ENCODE measurements at regions not wholly inside any gene's neighbourhood (a gene's known extent, or its start where the extent isn't known, plus 50 kb on each side); places are given as distances from the start of the nearest gene placed in this dataset.

DNA sequence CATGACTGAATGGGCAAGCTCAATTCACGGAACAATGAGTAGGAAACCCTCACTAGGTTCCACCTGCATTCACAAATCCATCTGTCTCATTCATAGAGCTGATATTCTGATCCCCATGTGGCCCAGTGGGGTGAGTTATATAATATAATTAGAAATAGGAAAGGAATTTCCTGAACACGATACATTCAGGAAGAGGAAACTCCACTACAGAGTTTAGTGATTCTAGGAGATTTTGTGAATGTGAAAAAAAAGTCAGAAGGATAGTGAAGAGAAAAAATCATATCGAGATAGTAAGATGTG lies 471.2 kb downstream of the GASK1B start:
- TF ChIP-seq TCF12 (IDR thresholded peaks at IDR 0.05; ENCODE audit: low read depth) (no peak), ZBTB7A (IDR thresholded peaks at IDR 0.05; ENCODE audit: low read depth) (no peak), EP300 (IDR thresholded peaks at IDR 0.05; ENCODE audit: borderline replicate concordance) (no peak), RAD21 (IDR thresholded peaks at IDR 0.05; ENCODE audit: low read depth) (no peak)
- TF ChIP-seq, protein P1, sequence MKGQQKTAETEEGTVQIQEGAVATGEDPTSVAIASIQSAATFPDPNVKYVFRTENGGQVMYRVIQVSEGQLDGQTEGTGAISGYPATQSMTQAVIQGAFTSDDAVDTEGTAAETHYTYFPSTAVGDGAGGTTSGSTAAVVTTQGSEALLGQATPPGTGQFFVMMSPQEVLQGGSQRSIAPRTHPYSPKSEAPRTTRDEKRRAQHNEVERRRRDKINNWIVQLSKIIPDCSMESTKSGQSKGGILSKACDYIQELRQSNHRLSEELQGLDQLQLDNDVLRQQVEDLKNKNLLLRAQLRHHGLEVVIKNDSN (IDR thresholded peaks at IDR 0.05) = no peak
- TF ChIP-seq, protein P2, sequence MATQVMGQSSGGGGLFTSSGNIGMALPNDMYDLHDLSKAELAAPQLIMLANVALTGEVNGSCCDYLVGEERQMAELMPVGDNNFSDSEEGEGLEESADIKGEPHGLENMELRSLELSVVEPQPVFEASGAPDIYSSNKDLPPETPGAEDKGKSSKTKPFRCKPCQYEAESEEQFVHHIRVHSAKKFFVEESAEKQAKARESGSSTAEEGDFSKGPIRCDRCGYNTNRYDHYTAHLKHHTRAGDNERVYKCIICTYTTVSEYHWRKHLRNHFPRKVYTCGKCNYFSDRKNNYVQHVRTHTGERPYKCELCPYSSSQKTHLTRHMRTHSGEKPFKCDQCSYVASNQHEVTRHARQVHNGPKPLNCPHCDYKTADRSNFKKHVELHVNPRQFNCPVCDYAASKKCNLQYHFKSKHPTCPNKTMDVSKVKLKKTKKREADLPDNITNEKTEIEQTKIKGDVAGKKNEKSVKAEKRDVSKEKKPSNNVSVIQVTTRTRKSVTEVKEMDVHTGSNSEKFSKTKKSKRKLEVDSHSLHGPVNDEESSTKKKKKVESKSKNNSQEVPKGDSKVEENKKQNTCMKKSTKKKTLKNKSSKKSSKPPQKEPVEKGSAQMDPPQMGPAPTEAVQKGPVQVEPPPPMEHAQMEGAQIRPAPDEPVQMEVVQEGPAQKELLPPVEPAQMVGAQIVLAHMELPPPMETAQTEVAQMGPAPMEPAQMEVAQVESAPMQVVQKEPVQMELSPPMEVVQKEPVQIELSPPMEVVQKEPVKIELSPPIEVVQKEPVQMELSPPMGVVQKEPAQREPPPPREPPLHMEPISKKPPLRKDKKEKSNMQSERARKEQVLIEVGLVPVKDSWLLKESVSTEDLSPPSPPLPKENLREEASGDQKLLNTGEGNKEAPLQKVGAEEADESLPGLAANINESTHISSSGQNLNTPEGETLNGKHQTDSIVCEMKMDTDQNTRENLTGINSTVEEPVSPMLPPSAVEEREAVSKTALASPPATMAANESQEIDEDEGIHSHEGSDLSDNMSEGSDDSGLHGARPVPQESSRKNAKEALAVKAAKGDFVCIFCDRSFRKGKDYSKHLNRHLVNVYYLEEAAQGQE (IDR thresholded peaks at IDR 0.05; ENCODE audit: low read depth) = no peak
- TF ChIP-seq, protein P3, sequence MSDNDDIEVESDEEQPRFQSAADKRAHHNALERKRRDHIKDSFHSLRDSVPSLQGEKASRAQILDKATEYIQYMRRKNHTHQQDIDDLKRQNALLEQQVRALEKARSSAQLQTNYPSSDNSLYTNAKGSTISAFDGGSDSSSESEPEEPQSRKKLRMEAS (IDR thresholded peaks at IDR 0.05) = no peak

DNA sequence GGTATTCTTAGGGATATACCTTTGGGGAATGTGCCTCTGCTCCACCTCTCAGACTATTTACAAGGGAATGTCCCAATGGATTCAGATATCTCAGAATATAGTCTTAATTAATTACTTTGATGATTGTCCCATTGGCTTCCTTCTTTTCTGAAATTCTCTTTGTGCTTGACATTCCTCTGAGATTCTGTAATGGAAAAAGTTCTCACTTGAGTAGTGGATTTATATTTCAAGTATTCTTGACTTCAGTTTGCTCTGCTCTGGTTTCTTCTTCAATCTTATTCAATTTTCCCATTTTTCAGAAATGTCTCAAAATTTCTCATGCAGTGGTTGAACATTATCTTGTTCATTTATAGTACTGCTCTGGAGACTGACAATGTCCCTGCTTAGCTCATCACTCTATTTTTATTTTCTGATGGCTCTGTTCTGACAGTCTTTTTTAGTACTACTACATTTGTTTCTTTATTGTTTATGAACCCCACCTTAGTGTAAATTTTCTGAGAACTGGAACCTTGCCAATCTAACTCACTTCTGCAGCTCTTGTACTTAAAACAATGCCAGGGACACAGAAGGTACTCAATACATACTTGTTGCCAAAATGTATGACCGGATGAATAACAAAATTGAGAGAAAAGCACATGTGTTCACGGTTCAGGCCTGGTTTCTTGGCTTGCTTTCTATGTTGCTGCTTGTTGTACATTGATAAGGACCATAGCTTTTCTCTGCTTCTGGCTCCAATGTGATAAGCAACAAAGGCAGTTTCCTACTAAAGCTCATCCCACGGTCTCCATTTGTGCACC lies 471.7 kb downstream of the GASK1B start:
- TF ChIP-seq RAD21 (IDR thresholded peaks at IDR 0.05; ENCODE audit: low read depth) (no peak), EP300 (IDR thresholded peaks at IDR 0.05; ENCODE audit: borderline replicate concordance) (no peak), CEBPB (IDR thresholded peaks at IDR 0.05) (no peak), TEAD4 (IDR thresholded peaks at IDR 0.05) (peak; percentile 37; the same call in 1 of the 2 replicates), FOXM1 (IDR thresholded peaks at IDR 0.05; ENCODE audit: borderline replicate concordance, low read depth) (no peak)
- TF ChIP-seq, protein P1 (IDR thresholded peaks at IDR 0.05) = no peak
- TF ChIP-seq, protein P3 (IDR thresholded peaks at IDR 0.05) = no peak

DNA sequence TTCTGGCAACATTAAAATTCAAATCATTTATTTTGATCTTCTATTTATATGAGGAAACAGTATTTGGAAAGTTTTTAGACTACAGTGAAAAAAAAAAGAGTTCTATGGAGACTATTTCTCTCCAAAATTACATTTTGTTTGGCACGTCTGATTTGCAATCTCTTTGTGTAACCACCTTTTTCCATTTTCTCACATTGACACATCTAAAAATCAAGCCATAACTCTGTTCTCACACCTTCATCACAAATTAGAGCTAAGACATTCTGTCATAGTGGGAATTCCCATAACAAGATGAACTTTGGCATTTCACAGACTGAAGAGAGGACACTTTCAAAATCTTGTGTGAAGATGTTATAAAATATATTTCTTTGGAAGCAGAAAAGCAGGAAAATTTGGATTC lies 468.9 kb downstream of the GRIA2 start:
- TF ChIP-seq CREB1 (IDR thresholded peaks at IDR 0.05; ENCODE audit: low read depth) = no peak
- no peak for TF ChIP-seq FOXM1 (IDR thresholded peaks at IDR 0.05; ENCODE audit: borderline replicate concordance, low read depth)
- no peak for TF ChIP-seq CEBPB (IDR thresholded peaks at IDR 0.05)
- no peak for TF ChIP-seq YY1 (IDR thresholded peaks at IDR 0.05; ENCODE audit: low read depth)
- TF ChIP-seq RAD21 (IDR thresholded peaks at IDR 0.05; ENCODE audit: low read depth) = no peak
- TF ChIP-seq TEAD4 (IDR thresholded peaks at IDR 0.05) = no peak
- TF ChIP-seq, protein P2 (IDR thresholded peaks at IDR 0.05; ENCODE audit: low read depth) = no peak
- TF ChIP-seq NFIC (IDR thresholded peaks at IDR 0.05) = no peak
- TF ChIP-seq EP300 (IDR thresholded peaks at IDR 0.05; ENCODE audit: borderline replicate concordance) = no peak
- TF ChIP-seq, protein P1 (IDR thresholded peaks at IDR 0.05) = no peak
- no peak for TF ChIP-seq TCF12 (IDR thresholded peaks at IDR 0.05; ENCODE audit: low read depth)
- no peak for TF ChIP-seq EGR1 (IDR thresholded peaks at IDR 0.05)
- TF ChIP-seq TAF1 (IDR thresholded peaks at IDR 0.05; ENCODE audit: low read depth) = no peak
- TF ChIP-seq, protein P3 (IDR thresholded peaks at IDR 0.05) = no peak

DNA sequence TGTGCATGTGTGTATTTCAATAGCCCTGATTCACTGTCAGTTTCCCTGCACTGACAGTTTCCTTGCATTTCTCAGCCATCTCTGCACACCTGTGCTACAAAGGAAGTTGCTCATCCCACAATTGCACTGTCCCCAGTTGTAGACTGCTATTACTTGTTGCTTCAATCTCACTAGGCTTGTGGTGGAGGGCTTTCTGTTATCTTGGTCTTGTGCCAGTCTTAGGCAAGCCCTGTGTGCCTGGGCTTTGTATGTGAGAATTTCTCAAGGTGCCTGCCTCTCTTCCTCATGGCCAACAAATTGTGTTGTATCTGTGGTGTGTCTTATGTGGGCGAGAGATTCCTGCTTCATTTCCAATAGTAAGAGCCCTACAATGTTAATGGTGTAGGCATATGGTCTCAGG lies 467.4 kb downstream of the GRIA2 start:
- TF ChIP-seq EGR1 (IDR thresholded peaks at IDR 0.05) (no peak), CEBPB (IDR thresholded peaks at IDR 0.05) (no peak), TCF12 (IDR thresholded peaks at IDR 0.05; ENCODE audit: low read depth) (no peak), NFIC (IDR thresholded peaks at IDR 0.05) (no peak), CREB1 (IDR thresholded peaks at IDR 0.05; ENCODE audit: low read depth) (no peak), YY1 (IDR thresholded peaks at IDR 0.05; ENCODE audit: low read depth) (no peak), EP300 (IDR thresholded peaks at IDR 0.05; ENCODE audit: borderline replicate concordance) (no peak)
- TF ChIP-seq, protein P2 (IDR thresholded peaks at IDR 0.05; ENCODE audit: low read depth) = no peak

All from Ishikawa (cell line).